ENCODE measurements at regions not wholly inside any gene's neighbourhood (a gene's known extent, or its start where the extent isn't known, plus 50 kb on each side); places are given as distances from the start of the nearest gene placed in this dataset.
"Not testable (repeated sequence)": the region's sequence is repeated elsewhere in the genome, so short reads cannot be mapped to it uniquely, and the experiment has no call there.

- H3K4me1 ChIP-seq (ENCODE audit: control insufficient read depth, insufficient read depth, low read length); DNase-seq; ATAC-seq; H3K4me3 ChIP-seq (ENCODE audit: low read length); intact Hi-C loops (cut with DNase I); H3K27ac ChIP-seq (ENCODE audit: low read length); H3K9me3 ChIP-seq (ENCODE audit: control insufficient read depth, low read length); H3K27me3 ChIP-seq (ENCODE audit: control insufficient read depth, insufficient read depth): not testable (repeated sequence)
- WGBS = 93% methylated on average over 2 of the region's 2 CpGs
Observed at GRCh38 chr4:52157071-52157470, 106.0 kb downstream of the SPATA18 start.

- Histone ChIP-seq H3K27me3 (ENCODE audit: control insufficient read depth, insufficient read depth) (no peaks in the 10 kb centered on the region), H3K27ac (ENCODE audit: low read length) (no peak overlapping the region), H3K4me3 (ENCODE audit: low read length) (no peak overlapping the region), H3K9me3 (ENCODE audit: control insufficient read depth, low read length) (no peaks in the 10 kb centered on the region), H3K4me1 (ENCODE audit: control insufficient read depth, insufficient read depth, low read length) (no peaks in the 10 kb centered on the region)
- intact Hi-C loops (cut with DNase I) = no loop called here
- DNase-seq (no peak), ATAC-seq (peak; percentile 26 to 70)
- WGBS = 25% methylated on average over 4 of the region's 4 CpGs
Observed at GRCh38 chr4:52157641-52158316, 106.7 kb downstream of the SPATA18 start.

- no peaks in the 10 kb centered on the region for H3K27me3 ChIP-seq (ENCODE audit: control insufficient read depth, insufficient read depth)
- H3K4me3 ChIP-seq (ENCODE audit: low read length) = no peak overlapping the region
- DNase-seq (no peak), ATAC-seq (no peak)
- intact Hi-C loops (cut with DNase I) = no loop called here
- H3K9me3 ChIP-seq (ENCODE audit: control insufficient read depth, low read length) = no peaks in the 10 kb centered on the region
- WGBS = 70% methylated on average over 4 of the region's 4 CpGs
- H3K4me1 ChIP-seq (ENCODE audit: control insufficient read depth, insufficient read depth, low read length) = no peaks in the 10 kb centered on the region
- H3K27ac ChIP-seq (ENCODE audit: low read length) = no peak overlapping the region
Observed at GRCh38 chr4:52160859-52161258, 109.8 kb downstream of the SPATA18 start.

- no peaks in the 10 kb centered on the region for H3K9me3 ChIP-seq (ENCODE audit: control insufficient read depth, low read length)
- WGBS = 71% methylated on average over 1 of the region's 1 CpG
- H3K27me3 ChIP-seq (ENCODE audit: control insufficient read depth, insufficient read depth) = no peaks in the 10 kb centered on the region
- no peaks in the 10 kb centered on the region for H3K4me1 ChIP-seq (ENCODE audit: control insufficient read depth, insufficient read depth, low read length)
- DNase-seq (no peak), ATAC-seq (no peak)
- no peak overlapping the region for H3K4me3 ChIP-seq (ENCODE audit: low read length)
- intact Hi-C loops (cut with DNase I) = no loop called here
- H3K27ac ChIP-seq (ENCODE audit: low read length) = no peak overlapping the region
Observed at GRCh38 chr4:52164116-52164515, 113.0 kb downstream of the SPATA18 start.

- Histone ChIP-seq H3K4me3 (ENCODE audit: low read length) (no peak overlapping the region), H3K4me1 (ENCODE audit: control insufficient read depth, insufficient read depth, low read length) (no peaks in the 10 kb centered on the region), H3K27ac (ENCODE audit: low read length) (no peak overlapping the region), H3K27me3 (ENCODE audit: control insufficient read depth, insufficient read depth) (no peaks in the 10 kb centered on the region), H3K9me3 (ENCODE audit: control insufficient read depth, low read length) (no peaks in the 10 kb centered on the region)
- WGBS = 98% methylated on average over 1 of the region's 1 CpG
- ATAC-seq (no peak), DNase-seq (no peak)
- intact Hi-C loops (cut with DNase I) = no loop called here
Observed at GRCh38 chr4:52172166-52172565, 121.1 kb downstream of the SPATA18 start.

- Histone ChIP-seq H3K4me3 (ENCODE audit: low read length) (no peak overlapping the region), H3K4me1 (ENCODE audit: control insufficient read depth, insufficient read depth, low read length) (no peaks in the 10 kb centered on the region), H3K27ac (ENCODE audit: low read length) (no peak overlapping the region), H3K9me3 (ENCODE audit: control insufficient read depth, low read length) (no peaks in the 10 kb centered on the region), H3K27me3 (ENCODE audit: control insufficient read depth, insufficient read depth) (no peaks in the 10 kb centered on the region)
- intact Hi-C loops (cut with DNase I) = no loop called here
- ATAC-seq (peak; percentile 93 to 96), DNase-seq (peak; percentile 65 to 83 (median 81))
- WGBS = 52% methylated on average over 2 of the region's 2 CpGs
Observed at GRCh38 chr4:52173470-52174045, 122.5 kb downstream of the SPATA18 start.

- intact Hi-C loops (cut with DNase I) = no loop called here
- H3K4me3 ChIP-seq (ENCODE audit: low read length) = no peak overlapping the region
- DNase-seq = no peak
- H3K4me1 ChIP-seq (ENCODE audit: control insufficient read depth, insufficient read depth, low read length) = peaks cover 2% of the 10 kb centered on the region
- H3K9me3 ChIP-seq (ENCODE audit: control insufficient read depth, low read length) = no peaks in the 10 kb centered on the region
- no peak for ATAC-seq
- no peak overlapping the region for H3K27ac ChIP-seq (ENCODE audit: low read length)
- peaks cover 3% of the 10 kb centered on the region for H3K27me3 ChIP-seq (ENCODE audit: control insufficient read depth, insufficient read depth)
- WGBS = 44% methylated on average over 1 of the region's 1 CpG
Observed at GRCh38 chr4:52187603-52188002, 136.5 kb downstream of the SPATA18 start.

- no peaks in the 10 kb centered on the region for H3K9me3 ChIP-seq (ENCODE audit: control insufficient read depth, low read length)
- H3K4me3 ChIP-seq (ENCODE audit: low read length) = no peak overlapping the region
- H3K4me1 ChIP-seq (ENCODE audit: control insufficient read depth, insufficient read depth, low read length) = peaks cover 2% of the 10 kb centered on the region
- intact Hi-C loops (cut with DNase I) = no loop called here
- H3K27ac ChIP-seq (ENCODE audit: low read length) = no peak overlapping the region
- 50% methylated on average over 2 of the region's 2 CpGs for WGBS
- H3K27me3 ChIP-seq (ENCODE audit: control insufficient read depth, insufficient read depth) = peaks cover 3% of the 10 kb centered on the region
- DNase-seq (no peak), ATAC-seq (no peak)
Observed at GRCh38 chr4:52192001-52192400, 140.9 kb downstream of the SPATA18 start.

- DNase-seq (no peak), ATAC-seq (no peak)
- intact Hi-C loops (cut with DNase I) = no loop called here
- WGBS = 44% methylated on average over 6 of the region's 6 CpGs
- Histone ChIP-seq H3K27me3 (ENCODE audit: control insufficient read depth, insufficient read depth) (peaks cover 3% of the 10 kb centered on the region), H3K9me3 (ENCODE audit: control insufficient read depth, low read length) (no peaks in the 10 kb centered on the region), H3K4me1 (ENCODE audit: control insufficient read depth, insufficient read depth, low read length) (peaks cover 2% of the 10 kb centered on the region), H3K27ac (ENCODE audit: low read length) (no peak overlapping the region), H3K4me3 (ENCODE audit: low read length) (no peak overlapping the region)
Observed at GRCh38 chr4:52192721-52193135, 141.6 kb downstream of the SPATA18 start.

GRCh38 chr4:52195869-52196268 is 144.8 kb downstream of the SPATA18 start:
- Histone ChIP-seq H3K27ac (ENCODE audit: low read length) (no peak overlapping the region), H3K27me3 (ENCODE audit: control insufficient read depth, insufficient read depth) (no peaks in the 10 kb centered on the region), H3K4me1 (ENCODE audit: control insufficient read depth, insufficient read depth, low read length) (no peaks in the 10 kb centered on the region), H3K4me3 (ENCODE audit: low read length) (no peak overlapping the region), H3K9me3 (ENCODE audit: control insufficient read depth, low read length) (no peaks in the 10 kb centered on the region)
- intact Hi-C loops (cut with DNase I) = no loop called here
- no peak for DNase-seq
- no peak for ATAC-seq
- 75% methylated on average over 5 of the region's 5 CpGs for WGBS

GRCh38 chr4:52196606-52197130 is 145.6 kb downstream of the SPATA18 start:
- no peak overlapping the region for H3K4me3 ChIP-seq (ENCODE audit: low read length)
- no peaks in the 10 kb centered on the region for H3K9me3 ChIP-seq (ENCODE audit: control insufficient read depth, low read length)
- intact Hi-C loops (cut with DNase I) = no loop called here
- 78% methylated on average over 1 of the region's 1 CpG for WGBS
- H3K4me1 ChIP-seq (ENCODE audit: control insufficient read depth, insufficient read depth, low read length) = no peaks in the 10 kb centered on the region
- ATAC-seq (no peak), DNase-seq (no peak)
- no peak overlapping the region for H3K27ac ChIP-seq (ENCODE audit: low read length)
- H3K27me3 ChIP-seq (ENCODE audit: control insufficient read depth, insufficient read depth) = no peaks in the 10 kb centered on the region

All from right cardiac atrium (tissue), 5 donors.